Astrocyte (in vitro differentiated cells and primary cell): ENCODE measurements at regions not wholly inside any gene's neighbourhood (a gene's known extent, or its start where the extent isn't known, plus 50 kb on each side); places are given as distances from the start of the nearest gene placed in this dataset.

Source experiments
- DNase-seq: peaks from one replicate; pipeline ENCODE4 v3.0.0-alpha.2; 2010; ENCODE audit warnings: low read depth
- FAIRE-seq: peaks from 2 replicates; lab custom pipeline; 2011; peaks lifted over from hg19 to GRCh38; lab: Jason Lieb, UNC
- H2AFZ ChIP-seq: 2 replicates; pipeline ENCODE4 v1.6.0; 2012; ENCODE audit warnings: low read depth, low read length, inconsistent platforms
- H3K27ac ChIP-seq: 2 replicates; pipeline ENCODE4 v1.5.1; 2011; ENCODE audit warnings: low read depth, low read length, inconsistent platforms
- H3K27me3 ChIP-seq: 2 replicates; pipeline ENCODE4 v1.6.0; 2011; ENCODE audit warnings: low read length, inconsistent platforms; ENCODE audit not compliant: insufficient read depth
- H3K36me3 ChIP-seq: 2 replicates; pipeline ENCODE4 v1.5.1; 2011; ENCODE audit warnings: low read length, inconsistent platforms; ENCODE audit not compliant: insufficient read depth
- H3K4me1 ChIP-seq: 2 replicates; pipeline ENCODE4 v1.5.1; 2011; ENCODE audit warnings: low read length, inconsistent platforms; ENCODE audit not compliant: insufficient read depth
- H3K4me2 ChIP-seq: 2 replicates; pipeline ENCODE4 v1.6.0; 2012; ENCODE audit warnings: low read length, inconsistent platforms
- H3K4me3 ChIP-seq: 2 replicates; pipeline ENCODE4 v1.5.1; 2011; ENCODE audit warnings: low read depth, mild to moderate bottlenecking, low read length, inconsistent platforms; ENCODE audit not compliant: insufficient read depth
- H3K79me2 ChIP-seq: 2 replicates; pipeline ENCODE4 v1.6.0; 2012; ENCODE audit warnings: mild to moderate bottlenecking, low read length, inconsistent platforms; ENCODE audit not compliant: insufficient read depth
- H3K9ac ChIP-seq: 2 replicates; pipeline ENCODE4 v1.6.0; 2012; ENCODE audit warnings: mild to moderate bottlenecking, low read length, inconsistent platforms
- H3K9me3 ChIP-seq: 2 replicates; pipeline ENCODE4 v1.5.1; 2012; ENCODE audit warnings: low read depth, mild to moderate bottlenecking, low read length, inconsistent platforms; ENCODE audit not compliant: insufficient read depth
- H4K20me1 ChIP-seq: 2 replicates; pipeline ENCODE4 v1.6.0; 2012; ENCODE audit warnings: low read length, inconsistent platforms; ENCODE audit not compliant: insufficient read depth
- H3K27ac Mint-ChIP-seq: one replicate; pipeline ENCODE4 v1.8.0; 2021; ENCODE audit warnings: mild to moderate bottlenecking, mixed read lengths; ENCODE audit not compliant: unreplicated experiment
- H3K27me3 Mint-ChIP-seq: one replicate; pipeline ENCODE4 v1.8.0; 2021; ENCODE audit warnings: low read depth, mixed read lengths; ENCODE audit not compliant: unreplicated experiment
- H3K36me3 Mint-ChIP-seq: one replicate; pipeline ENCODE4 v1.8.0; 2021; ENCODE audit warnings: low read depth, mixed read lengths; ENCODE audit not compliant: unreplicated experiment
- H3K4me1 Mint-ChIP-seq: one replicate; pipeline ENCODE4 v1.8.0; 2021; ENCODE audit warnings: low read depth, mixed read lengths; ENCODE audit not compliant: unreplicated experiment
- H3K4me3 Mint-ChIP-seq: one replicate; pipeline ENCODE4 v1.8.0; 2021; ENCODE audit warnings: mild to moderate bottlenecking, moderate library complexity, mixed read lengths; ENCODE audit not compliant: unreplicated experiment
- H3K9me3 Mint-ChIP-seq: one replicate; pipeline ENCODE4 v1.8.0; 2021; ENCODE audit warnings: mild to moderate bottlenecking, mixed read lengths; ENCODE audit not compliant: unreplicated experiment
- EZH2 ChIP-seq: IDR thresholded peaks from 2 replicates; pipeline ENCODE4 v1.6.1; 2012; ENCODE audit warnings: mild to moderate bottlenecking, low read length, inconsistent platforms; ENCODE audit not compliant: insufficient read depth
- TF ChIP-seq, protein P1 (sequence below): IDR thresholded peaks from 2 replicates; pipeline ENCODE4 v1.5.1; 2011; ENCODE audit warnings: low read depth, mild to moderate bottlenecking, inconsistent platforms, low read length, moderate library complexity; ENCODE audit not compliant: insufficient read depth

GRCh38 chr21:41678016-41678923 is 88.6 kb downstream of the RIPK4 start:
- peak overlapping the region; percentile 48 for H3K27ac Mint-ChIP-seq
- no peak overlapping the region for H3K4me3 Mint-ChIP-seq
- no peaks in the 10 kb centered on the region for H3K9me3 ChIP-seq
- no peak for TF ChIP-seq EZH2
- TF ChIP-seq, protein P1, sequence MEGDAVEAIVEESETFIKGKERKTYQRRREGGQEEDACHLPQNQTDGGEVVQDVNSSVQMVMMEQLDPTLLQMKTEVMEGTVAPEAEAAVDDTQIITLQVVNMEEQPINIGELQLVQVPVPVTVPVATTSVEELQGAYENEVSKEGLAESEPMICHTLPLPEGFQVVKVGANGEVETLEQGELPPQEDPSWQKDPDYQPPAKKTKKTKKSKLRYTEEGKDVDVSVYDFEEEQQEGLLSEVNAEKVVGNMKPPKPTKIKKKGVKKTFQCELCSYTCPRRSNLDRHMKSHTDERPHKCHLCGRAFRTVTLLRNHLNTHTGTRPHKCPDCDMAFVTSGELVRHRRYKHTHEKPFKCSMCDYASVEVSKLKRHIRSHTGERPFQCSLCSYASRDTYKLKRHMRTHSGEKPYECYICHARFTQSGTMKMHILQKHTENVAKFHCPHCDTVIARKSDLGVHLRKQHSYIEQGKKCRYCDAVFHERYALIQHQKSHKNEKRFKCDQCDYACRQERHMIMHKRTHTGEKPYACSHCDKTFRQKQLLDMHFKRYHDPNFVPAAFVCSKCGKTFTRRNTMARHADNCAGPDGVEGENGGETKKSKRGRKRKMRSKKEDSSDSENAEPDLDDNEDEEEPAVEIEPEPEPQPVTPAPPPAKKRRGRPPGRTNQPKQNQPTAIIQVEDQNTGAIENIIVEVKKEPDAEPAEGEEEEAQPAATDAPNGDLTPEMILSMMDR: no peak
- peak; percentile 66 for DNase-seq
- H3K9me3 Mint-ChIP-seq: no peaks in the 10 kb centered on the region
- H3K27me3 Mint-ChIP-seq: peaks cover 14% of the 10 kb centered on the region
- H4K20me1 ChIP-seq: no peaks in the 10 kb centered on the region
- FAIRE-seq: peak; percentile 17
- H3K4me1 ChIP-seq: peaks cover 23% of the 10 kb centered on the region
- peak overlapping the region; percentile 90 for H3K27ac ChIP-seq
- H3K4me1 Mint-ChIP-seq: peaks cover 21% of the 10 kb centered on the region
- H3K9ac ChIP-seq: peak overlapping the region; percentile 84
- peak overlapping the region; percentile 32 for H3K4me3 ChIP-seq
- no peaks in the 10 kb centered on the region for H3K36me3 Mint-ChIP-seq
- H2AFZ ChIP-seq: peak overlapping the region; percentile 72
- no peaks in the 10 kb centered on the region for H3K27me3 ChIP-seq
- H3K4me2 ChIP-seq: peak overlapping the region; percentile 81
- H3K36me3 ChIP-seq: no peaks in the 10 kb centered on the region
- no peaks in the 10 kb centered on the region for H3K79me2 ChIP-seq

DNA sequence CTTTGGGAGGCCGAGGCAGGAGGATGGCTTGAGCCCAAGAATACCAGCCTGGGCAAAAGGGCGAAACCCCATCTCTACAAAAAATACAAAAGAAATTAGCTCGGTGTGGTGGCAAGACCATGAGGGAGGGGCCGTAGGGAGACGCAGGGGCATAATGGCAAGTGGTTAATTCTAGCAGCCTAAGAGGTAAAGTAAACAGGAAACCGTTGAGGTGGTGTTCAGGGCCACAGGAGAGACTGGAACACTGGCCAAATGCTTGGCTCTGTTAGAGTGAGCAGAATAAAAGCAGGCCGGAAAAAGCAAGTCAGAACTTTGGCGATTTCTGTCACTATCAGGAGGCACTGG is 89.2 kb downstream of the RIPK4 start:
- TF ChIP-seq, protein P1: no peak
- TF ChIP-seq EZH2: no peak
- Mint-ChIP-seq H3K9me3 (no peaks in the 10 kb centered on the region), H3K36me3 (no peaks in the 10 kb centered on the region), H3K4me3 (no peak overlapping the region), H3K27ac (peak overlapping the region; percentile 50), H3K4me1 (peaks cover 18% of the 10 kb centered on the region), H3K27me3 (peaks cover 14% of the 10 kb centered on the region)
- DNase-seq: peak; percentile 47
- peak overlapping the region; percentile 84 for H3K9ac ChIP-seq
- H3K27ac ChIP-seq: peak overlapping the region; percentile 90
- peaks cover 23% of the 10 kb centered on the region for H3K4me1 ChIP-seq
- peak overlapping the region; percentile 81 for H3K4me2 ChIP-seq
- H3K79me2 ChIP-seq: no peaks in the 10 kb centered on the region
- no peaks in the 10 kb centered on the region for H4K20me1 ChIP-seq
- no peaks in the 10 kb centered on the region for H3K36me3 ChIP-seq
- H2AFZ ChIP-seq: peak overlapping the region; percentile 72
- H3K4me3 ChIP-seq: peak overlapping the region; percentile 32
- no peak for FAIRE-seq
- no peaks in the 10 kb centered on the region for H3K9me3 ChIP-seq
- no peaks in the 10 kb centered on the region for H3K27me3 ChIP-seq

DNA sequence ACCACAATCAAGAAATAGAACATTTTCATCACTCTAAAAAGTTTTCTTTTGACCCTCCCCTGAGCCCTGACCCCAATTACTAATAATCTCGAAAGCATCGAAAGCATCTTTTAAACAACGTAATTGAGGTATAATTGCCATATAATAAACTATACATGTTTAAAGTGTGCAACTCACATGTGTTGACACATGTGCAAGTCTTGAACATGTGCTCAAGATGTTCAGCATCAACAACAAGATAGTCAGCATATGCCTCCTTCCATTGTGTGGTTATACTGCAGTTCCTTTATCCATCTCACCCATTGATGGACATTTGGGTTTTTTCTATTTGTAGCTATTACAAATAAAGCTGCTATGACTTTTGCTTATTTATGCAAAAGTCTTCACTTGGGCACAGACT is 90.7 kb downstream of the RIPK4 start:
- H3K36me3 Mint-ChIP-seq: no peaks in the 10 kb centered on the region
- no peaks in the 10 kb centered on the region for H3K79me2 ChIP-seq
- no peak overlapping the region for H3K4me3 ChIP-seq
- no peaks in the 10 kb centered on the region for H3K9me3 Mint-ChIP-seq
- TF ChIP-seq, protein P1: no peak
- no peak for TF ChIP-seq EZH2
- no peaks in the 10 kb centered on the region for H3K27me3 ChIP-seq
- no peaks in the 10 kb centered on the region for H4K20me1 ChIP-seq
- no peak overlapping the region for H3K9ac ChIP-seq
- peaks cover 23% of the 10 kb centered on the region for H3K4me1 ChIP-seq
- H2AFZ ChIP-seq: no peak overlapping the region
- peaks cover 18% of the 10 kb centered on the region for H3K4me1 Mint-ChIP-seq
- no peak for FAIRE-seq
- no peak overlapping the region for H3K4me3 Mint-ChIP-seq
- H3K36me3 ChIP-seq: no peaks in the 10 kb centered on the region
- H3K27me3 Mint-ChIP-seq: peaks cover 15% of the 10 kb centered on the region
- no peaks in the 10 kb centered on the region for H3K9me3 ChIP-seq
- no peak overlapping the region for H3K27ac Mint-ChIP-seq
- no peak for DNase-seq
- H3K4me2 ChIP-seq: no peak overlapping the region
- no peak overlapping the region for H3K27ac ChIP-seq
